GM21717 (cell line): ENCODE measurements at regions not wholly inside any gene's neighbourhood (a gene's known extent, or its start where the extent isn't known, plus 50 kb on each side); places are given as distances from the start of the nearest gene placed in this dataset.
A peak's percentile ranks its signal among the peaks of the same experiment; 100 is the strongest.

Source experiments
- ATAC-seq: cut with Tn5 transposase; IDR thresholded peaks from one replicate; pipeline ENCODE4 v1.9.1; 2021; ENCODE audit warnings: mild to moderate bottlenecking, moderate library complexity; ENCODE audit not compliant: unreplicated experiment

- no peak for ATAC-seq
Observed at GRCh38 chr11:113634940-113635575, 71.0 kb downstream of the TMPRSS5 start.

- ATAC-seq = no peak
Observed at GRCh38 chr11:113632981-113633380, 73.1 kb downstream of the TMPRSS5 start.

- no peak for ATAC-seq
Observed at GRCh38 chr11:113629562-113629961, 76.5 kb downstream of the TMPRSS5 start.

- no peak for ATAC-seq
Observed at GRCh38 chr11:113628912-113629311, 77.2 kb downstream of the TMPRSS5 start.

GRCh38 chr11:113627946-113628345 is 78.2 kb downstream of the TMPRSS5 start:
- ATAC-seq = no peak

GRCh38 chr11:113627297-113627696 is 78.8 kb downstream of the TMPRSS5 start:
- ATAC-seq = no peak

- ATAC-seq = no peak
Observed at GRCh38 chr11:113626736-113627135, 79.4 kb downstream of the TMPRSS5 start.

GRCh38 chr11:113623114-113623513 is 83.0 kb downstream of the TMPRSS5 start:
- ATAC-seq = no peak

GRCh38 chr11:113618360-113618759 is 87.7 kb downstream of the TMPRSS5 start:
- no peak for ATAC-seq

GRCh38 chr11:113615773-113616172 is 90.3 kb downstream of the TMPRSS5 start:
- no peak for ATAC-seq

GRCh38 chr11:113615098-113615497 is 91.0 kb downstream of the TMPRSS5 start:
- ATAC-seq = no peak

- ATAC-seq = no peak
Observed at GRCh38 chr11:113614097-113614496, 92.0 kb downstream of the TMPRSS5 start.

- ATAC-seq = no peak
Observed at GRCh38 chr11:113613619-113614018, 92.5 kb downstream of the TMPRSS5 start.

GRCh38 chr11:113604186-113604585 is 101.9 kb downstream of the TMPRSS5 start:
- ATAC-seq = no peak

- ATAC-seq = no peak
Observed at GRCh38 chr11:113603277-113604059, 102.6 kb downstream of the TMPRSS5 start.

GRCh38 chr11:113602483-113602882 is 103.6 kb downstream of the TMPRSS5 start:
- ATAC-seq = no peak

GRCh38 chr11:113596658-113597057 is 109.5 kb downstream of the TMPRSS5 start:
- ATAC-seq = no peak

GRCh38 chr11:113595810-113596594 is 110.1 kb downstream of the TMPRSS5 start:
- no peak for ATAC-seq

- no peak for ATAC-seq
Observed at GRCh38 chr11:113593698-113594308, 112.3 kb downstream of the TMPRSS5 start.

GRCh38 chr11:113591117-113591516 is 115.0 kb downstream of the TMPRSS5 start:
- no peak for ATAC-seq

GRCh38 chr11:113587308-113587739 is 112.1 kb upstream of the DRD2 start:
- ATAC-seq = peak; percentile 83
